Gastroesophageal sphincter (tissue), 4 donors: ENCODE measurements at regions not wholly inside any gene's neighbourhood (a gene's known extent, or its start where the extent isn't known, plus 50 kb on each side); places are given as distances from the start of the nearest gene placed in this dataset.

Experiments
- ATAC-seq: fragments of 150-250 bp; one replicate; pipeline ENCODE4 v1.9.1; 2016; ENCODE audit warnings: mild to moderate bottlenecking, moderate library complexity
- H3K27ac ChIP-seq, 4 donors: fragments of 200-600 bp; sonication (generic) in 3 of 4; 1 replicate in 3 of 4; 2 replicates in 1 of 4; pipeline ENCODE4 v1.5.1; 2016 to 2019
- H3K27me3 ChIP-seq: fragments of 200-600 bp; sonication (generic); one replicate; pipeline ENCODE4 v1.5.1; 2019
- H3K36me3 ChIP-seq, 2 donors: fragments of 200-600 bp; sonication (generic); one replicate each; pipeline ENCODE4 v1.5.1; 2019; ENCODE audit warnings: control low read depth in 1 of 2
- H3K4me1 ChIP-seq, 3 donors: fragments of 200-600 bp; sonication (generic); 1 replicate in 2 of 3; 2 replicates in 1 of 3; pipeline ENCODE4 v1.5.1; 2016 to 2019; ENCODE audit warnings: control low read depth in 2 of 3
- H3K4me3 ChIP-seq, 2 donors: fragments of 200-600 bp; sonication (generic); one replicate each; pipeline ENCODE4 v1.5.1; 2019; ENCODE audit warnings: mild to moderate bottlenecking in 1 of 2, moderate library complexity in 1 of 2
- H3K9me3 ChIP-seq, 3 donors: fragments of 200-600 bp; sonication (generic); one replicate each; pipeline ENCODE4 v1.5.1; 2017 to 2019; ENCODE audit warnings: control low read depth in 2 of 3
- CTCF ChIP-seq, 4 experiments: fragments of 200-600 bp in 2 of 4; fragments of 450-650 bp in 2 of 4; sonication (generic) in 1 of 4; IDR thresholded peaks; one replicate each; pipeline ENCODE4 v1.5.1; 2017 to 2019; ENCODE audit warnings: antibody characterized with exemption in 4 of 4, mild to moderate bottlenecking in 2 of 4, moderate library complexity in 2 of 4
- EP300 ChIP-seq: sonication (generic); formaldehyde crosslinking; IDR thresholded peaks from one replicate; pipeline ENCODE4 v1.6.1; 2017; ENCODE audit warnings: antibody characterized with exemption, mild to moderate bottlenecking
- POLR2A ChIP-seq, 2 donors: fragments of 450-650 bp; IDR thresholded peaks; one replicate each; pipeline ENCODE4 v1.6.1; 2017; ENCODE audit warnings: antibody characterized with exemption in 2 of 2, mild to moderate bottlenecking in 2 of 2, moderate library complexity in 1 of 2
- POLR2AphosphoS5 ChIP-seq: sonication (generic); formaldehyde crosslinking; IDR thresholded peaks from one replicate; pipeline ENCODE4 v1.6.1; 2017; ENCODE audit warnings: antibody characterized with exemption
- WGBS, 2 donors: methylation state at CpG; one replicate each; pipeline ENCODE4 v1.1.5; 2018; ENCODE audit warnings: low coverage in 1 of 2; 5-methylcytosine and 5-hydroxymethylcytosine counted together

- no peaks in the 10 kb centered on the region for H3K36me3 ChIP-seq
- no peaks in the 10 kb centered on the region for H3K27me3 ChIP-seq
- no peak overlapping the region for H3K27ac ChIP-seq
- no peaks in the 10 kb centered on the region for H3K9me3 ChIP-seq
- H3K4me3 ChIP-seq: no peak overlapping the region
- no peak for ATAC-seq
- H3K4me1 ChIP-seq: no peaks in the 10 kb centered on the region
- whole genome bisulfite sequencing, 2 donors: 38 to 66% methylated on average over 5 of the region's 5 CpGs
- TF ChIP-seq EP300 (no peak), CTCF (IDR thresholded peaks at IDR 0.05) (no peak), POLR2A (IDR thresholded peaks at IDR 0.05) (no peak), POLR2AphosphoS5 (no peak)
Measured at GRCh38 chr21:16159213-16159970, 429.6 kb downstream of the USP25 start.

- H3K4me1 ChIP-seq: no peaks in the 10 kb centered on the region
Measured at GRCh38 chr21:16159971-16160350, 430.2 kb downstream of the USP25 start.

GRCh38 chr21:16162953-16163352 lies 433.2 kb downstream of the USP25 start:
- H3K9me3 ChIP-seq: no peaks in the 10 kb centered on the region
- TF ChIP-seq EP300 (no peak), POLR2A (IDR thresholded peaks at IDR 0.05) (no peak), POLR2AphosphoS5 (no peak), CTCF (IDR thresholded peaks at IDR 0.05) (no peak)
- 72 to 100% methylated on average over 1 to 2 of the region's 2 CpGs for WGBS, 2 donors
- H3K27me3 ChIP-seq: no peaks in the 10 kb centered on the region
- no peaks in the 10 kb centered on the region for H3K4me1 ChIP-seq
- no peaks in the 10 kb centered on the region for H3K36me3 ChIP-seq
- no peak overlapping the region for H3K27ac ChIP-seq
- no peak for ATAC-seq
- H3K4me3 ChIP-seq: no peak overlapping the region

More at GRCh38 chr21:16159971-16160350, 430.2 kb downstream of the USP25 start:
- Histone ChIP-seq H3K9me3 (no peaks in the 10 kb centered on the region), H3K4me3 (no peak overlapping the region), H3K27ac (no peak overlapping the region), H3K36me3 (no peaks in the 10 kb centered on the region), H3K27me3 (no peaks in the 10 kb centered on the region)
- no peak for ATAC-seq
- 87% methylated on average over 2 of the region's 2 CpGs; no CpG with 5 or more reads in 1 of the 2 donors for WGBS, 2 donors
- TF ChIP-seq CTCF (IDR thresholded peaks at IDR 0.05) (no peak), EP300 (no peak), POLR2AphosphoS5 (no peak), POLR2A (IDR thresholded peaks at IDR 0.05) (no peak)

GRCh38 chr21:16169102-16169511 lies 439.3 kb downstream of the USP25 start:
- Histone ChIP-seq H3K27ac (peak overlapping the region in 1 of 4 donors; percentile 24), H3K4me3 (no peak overlapping the region), H3K4me1 (peaks cover 0 to 5% (median 0%) of the 10 kb centered on the region in 3 donors), H3K27me3 (no peaks in the 10 kb centered on the region), H3K9me3 (no peaks in the 10 kb centered on the region), H3K36me3 (no peaks in the 10 kb centered on the region)
- ATAC-seq: peak; percentile 76
- WGBS, 2 donors: 54 to 74% methylated on average over 4 of the region's 4 CpGs
- TF ChIP-seq POLR2AphosphoS5 (peak; percentile 32), EP300 (no peak), CTCF (IDR thresholded peaks at IDR 0.05) (no peak), POLR2A (IDR thresholded peaks at IDR 0.05) (no peak)

- peaks cover 0 to 5% (median 0%) of the 10 kb centered on the region in 3 donors for H3K4me1 ChIP-seq
- no peak for TF ChIP-seq POLR2AphosphoS5
- no peak for ATAC-seq
- H3K4me3 ChIP-seq: no peak overlapping the region
- H3K9me3 ChIP-seq: no peaks in the 10 kb centered on the region
- 94% methylated on average over 1 of the region's 1 CpG for WGBS, 2 donors
- no peaks in the 10 kb centered on the region for H3K27me3 ChIP-seq
- peak overlapping the region in 1 of 4 donors; percentile 24 for H3K27ac ChIP-seq
- H3K36me3 ChIP-seq: no peaks in the 10 kb centered on the region
Measured at GRCh38 chr21:16169779-16170178, 440.0 kb downstream of the USP25 start.
